ENCODE measurements at regions not wholly inside any gene's neighbourhood (a gene's known extent, or its start where the extent isn't known, plus 50 kb on each side); places are given as distances from the start of the nearest gene placed in this dataset.

GRCh38 chr1:226790545-226791181 lies 51.6 kb upstream of the ITPKB start:
- TF ChIP-seq, protein P1, sequence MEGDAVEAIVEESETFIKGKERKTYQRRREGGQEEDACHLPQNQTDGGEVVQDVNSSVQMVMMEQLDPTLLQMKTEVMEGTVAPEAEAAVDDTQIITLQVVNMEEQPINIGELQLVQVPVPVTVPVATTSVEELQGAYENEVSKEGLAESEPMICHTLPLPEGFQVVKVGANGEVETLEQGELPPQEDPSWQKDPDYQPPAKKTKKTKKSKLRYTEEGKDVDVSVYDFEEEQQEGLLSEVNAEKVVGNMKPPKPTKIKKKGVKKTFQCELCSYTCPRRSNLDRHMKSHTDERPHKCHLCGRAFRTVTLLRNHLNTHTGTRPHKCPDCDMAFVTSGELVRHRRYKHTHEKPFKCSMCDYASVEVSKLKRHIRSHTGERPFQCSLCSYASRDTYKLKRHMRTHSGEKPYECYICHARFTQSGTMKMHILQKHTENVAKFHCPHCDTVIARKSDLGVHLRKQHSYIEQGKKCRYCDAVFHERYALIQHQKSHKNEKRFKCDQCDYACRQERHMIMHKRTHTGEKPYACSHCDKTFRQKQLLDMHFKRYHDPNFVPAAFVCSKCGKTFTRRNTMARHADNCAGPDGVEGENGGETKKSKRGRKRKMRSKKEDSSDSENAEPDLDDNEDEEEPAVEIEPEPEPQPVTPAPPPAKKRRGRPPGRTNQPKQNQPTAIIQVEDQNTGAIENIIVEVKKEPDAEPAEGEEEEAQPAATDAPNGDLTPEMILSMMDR (conservative IDR thresholded peaks at IDR 0.05) = no peak
- TF ChIP-seq ZFX (IDR thresholded peaks at IDR 0.05) = no peak
